Loucy (cell line): ENCODE measurements at regions not wholly inside any gene's neighbourhood (a gene's known extent, or its start where the extent isn't known, plus 50 kb on each side); places are given as distances from the start of the nearest gene placed in this dataset.

Experiments
- CTCF ChIP-seq: fragments of 200-600 bp; sonication (generic); conservative IDR thresholded peaks from 2 replicates; pipeline ENCODE4 v1.5.1; 2014; ENCODE audit warnings: mild to moderate bottlenecking, antibody characterized with exemption, low read length
- EZH2phosphoT487 ChIP-seq: fragments of 200-600 bp; IDR thresholded peaks from 2 replicates; pipeline ENCODE4 v1.6.1; 2018; ENCODE audit warnings: antibody characterized with exemption, mild to moderate bottlenecking, moderate library complexity, borderline replicate concordance

GRCh38 chr9:89864257-89864656, 259.4 kb downstream of the GADD45G start:
- TF ChIP-seq CTCF (no peak), EZH2phosphoT487 (no peak)
